Trophoblast cell (in vitro differentiated cells and primary cell): ENCODE measurements at regions not wholly inside any gene's neighbourhood (a gene's known extent, or its start where the extent isn't known, plus 50 kb on each side); places are given as distances from the start of the nearest gene placed in this dataset.

Experiments
- DNase-seq, 2 donors: peaks; one replicate each; pipeline ENCODE4 v3.0.0-alpha.2; 2016
- H2AFZ ChIP-seq: 2 replicates; pipeline ENCODE4 v1.6.1; 2013; ENCODE audit warnings: low read length, moderate library complexity, mild to moderate bottlenecking; ENCODE audit not compliant: insufficient read depth, poor library complexity
- H2AK5ac ChIP-seq: 2 replicates; pipeline ENCODE4 v1.6.1; 2013; ENCODE audit warnings: mild to moderate bottlenecking, low read length
- H2BK120ac ChIP-seq: 2 replicates; pipeline ENCODE4 v1.6.1; 2013; ENCODE audit warnings: low read length, mild to moderate bottlenecking, moderate library complexity; ENCODE audit not compliant: insufficient read depth, poor library complexity
- H2BK12ac ChIP-seq: 2 replicates; pipeline ENCODE4 v1.6.1; 2013; ENCODE audit warnings: mild to moderate bottlenecking, low read length, moderate library complexity
- H2BK5ac ChIP-seq: 2 replicates; pipeline ENCODE4 v1.6.1; 2013; ENCODE audit warnings: low read length, low read depth, moderate library complexity, mild to moderate bottlenecking; ENCODE audit not compliant: poor library complexity
- H3K14ac ChIP-seq: 2 replicates; pipeline ENCODE4 v1.6.1; 2013; ENCODE audit warnings: mild to moderate bottlenecking, low read length
- H3K18ac ChIP-seq: 2 replicates; pipeline ENCODE4 v1.6.1; 2013; ENCODE audit warnings: mild to moderate bottlenecking, low read length
- H3K23ac ChIP-seq: 2 replicates; pipeline ENCODE4 v1.6.1; 2013; ENCODE audit warnings: low read length
- H3K27ac ChIP-seq: 2 replicates; pipeline ENCODE4 v1.5.1; 2013; ENCODE audit warnings: low read depth, mild to moderate bottlenecking, inconsistent platforms, low read length, moderate library complexity
- H3K27me3 ChIP-seq: 2 replicates; pipeline ENCODE4 v1.6.1; 2013; ENCODE audit warnings: inconsistent platforms, mild to moderate bottlenecking, low read length, moderate library complexity; ENCODE audit not compliant: insufficient read depth
- H3K36me3 ChIP-seq, 2 experiments: 1 replicate in 1 of 2; 2 replicates in 1 of 2; pipeline ENCODE4 v1.6.1; 2013; ENCODE audit warnings: low read length in 2 of 2, mild to moderate bottlenecking in 2 of 2, moderate library complexity in 1 of 2; ENCODE audit not compliant: insufficient read depth in 2 of 2, control insufficient read depth in 1 of 2
- H3K4ac ChIP-seq: 2 replicates; pipeline ENCODE4 v1.6.1; 2013; ENCODE audit warnings: low read depth, mild to moderate bottlenecking, low read length, moderate library complexity
- H3K4me1 ChIP-seq, 2 experiments: 1 replicate in 1 of 2; 2 replicates in 1 of 2; pipeline ENCODE4 v1.6.1; 2013; ENCODE audit warnings: low read length in 2 of 2, mild to moderate bottlenecking in 2 of 2, moderate library complexity in 1 of 2; ENCODE audit not compliant: insufficient read depth in 2 of 2, control insufficient read depth in 1 of 2
- H3K4me2 ChIP-seq: 2 replicates; pipeline ENCODE4 v1.6.1; 2013; ENCODE audit warnings: inconsistent platforms, mild to moderate bottlenecking, low read length, moderate library complexity
- H3K4me3 ChIP-seq: 2 replicates; pipeline ENCODE4 v1.5.1; 2013; ENCODE audit warnings: mild to moderate bottlenecking, low read depth, low read length, inconsistent platforms
- H3K79me1 ChIP-seq: one replicate; pipeline ENCODE4 v1.6.1; 2013; ENCODE audit warnings: low read length
- H3K79me2 ChIP-seq: 2 replicates; pipeline ENCODE4 v1.6.1; 2013; ENCODE audit warnings: low read length, mild to moderate bottlenecking; ENCODE audit not compliant: control insufficient read depth, insufficient read depth, poor library complexity
- H3K9ac ChIP-seq: 2 replicates; pipeline ENCODE4 v1.6.1; 2013; ENCODE audit warnings: mild to moderate bottlenecking, low read length
- H3K9me3 ChIP-seq: 2 replicates; pipeline ENCODE4 v1.6.1; 2013; ENCODE audit warnings: low read depth, mild to moderate bottlenecking, control low read depth, inconsistent platforms, low read length; ENCODE audit not compliant: insufficient read depth
- H4K12ac ChIP-seq: 2 replicates; pipeline ENCODE4 v1.6.1; 2013; ENCODE audit warnings: low read depth, mild to moderate bottlenecking, low read length, moderate library complexity
- H4K8ac ChIP-seq: 2 replicates; pipeline ENCODE4 v1.6.1; 2013; ENCODE audit warnings: low read depth, mild to moderate bottlenecking, low read length, moderate library complexity
- H4K91ac ChIP-seq: one replicate; pipeline ENCODE4 v1.6.1; 2013; ENCODE audit warnings: low read depth, mild to moderate bottlenecking, low read length, moderate library complexity
- WGBS: extraction: QIAGEN DNeasy Blood & Tissue Kit; methylation state at CpG from one replicate; pipeline ENCODE4 v1.1.7; 2013; ENCODE audit warnings: missing lambda C conversion rate; ENCODE audit not compliant: insufficient read length, insufficient coverage; ENCODE audit errors: extremely low coverage; 5-methylcytosine and 5-hydroxymethylcytosine counted together

DNA sequence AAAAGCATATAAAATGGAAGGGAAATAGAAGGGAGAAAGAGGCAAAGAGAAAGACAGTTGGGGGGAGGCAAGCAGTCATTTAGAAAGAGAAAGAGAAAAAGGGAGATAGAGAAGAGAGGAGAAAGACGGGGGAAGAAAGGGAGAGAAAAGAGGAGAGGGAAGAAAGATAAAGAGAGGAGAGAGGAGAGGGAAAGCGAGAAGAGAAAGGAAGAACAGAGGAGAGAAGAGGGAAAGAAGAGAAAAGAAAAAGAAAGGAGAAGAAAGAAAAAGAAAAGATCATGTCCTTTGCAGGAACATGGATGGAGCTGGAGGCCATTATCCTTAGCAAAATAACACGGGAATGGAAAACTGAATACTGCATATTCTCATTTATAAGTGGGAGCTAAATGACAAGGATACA is 247.7 kb downstream of the MIAT start:
- H3K18ac ChIP-seq: no peak overlapping the region
- H3K79me1 ChIP-seq: no peaks in the 10 kb centered on the region
- H4K12ac ChIP-seq: no peak overlapping the region
- no peak overlapping the region for H3K4me3 ChIP-seq
- peaks cover 6% of the 10 kb centered on the region for H3K27me3 ChIP-seq
- H3K9me3 ChIP-seq: no peaks in the 10 kb centered on the region
- H3K27ac ChIP-seq: no peak overlapping the region
- no peak overlapping the region for H3K4ac ChIP-seq
- no peak overlapping the region for H3K14ac ChIP-seq
- no peak overlapping the region for H2BK5ac ChIP-seq
- no peak overlapping the region for H3K9ac ChIP-seq
- no peak for DNase-seq
- no peak overlapping the region for H2BK120ac ChIP-seq
- H4K91ac ChIP-seq: no peak overlapping the region
- no peak overlapping the region for H2AK5ac ChIP-seq
- WGBS: 80% methylated on average over 1 of the region's 3 CpGs
- H2AFZ ChIP-seq: no peak overlapping the region
- H4K8ac ChIP-seq: no peak overlapping the region
- no peak overlapping the region for H3K23ac ChIP-seq
- no peaks in the 10 kb centered on the region for H3K79me2 ChIP-seq
- H3K36me3 ChIP-seq: no peaks in the 10 kb centered on the region
- H3K4me2 ChIP-seq: no peak overlapping the region
- peaks cover 0 to 4% of the 10 kb centered on the region in 2 experiments for H3K4me1 ChIP-seq
- no peak overlapping the region for H2BK12ac ChIP-seq

DNA sequence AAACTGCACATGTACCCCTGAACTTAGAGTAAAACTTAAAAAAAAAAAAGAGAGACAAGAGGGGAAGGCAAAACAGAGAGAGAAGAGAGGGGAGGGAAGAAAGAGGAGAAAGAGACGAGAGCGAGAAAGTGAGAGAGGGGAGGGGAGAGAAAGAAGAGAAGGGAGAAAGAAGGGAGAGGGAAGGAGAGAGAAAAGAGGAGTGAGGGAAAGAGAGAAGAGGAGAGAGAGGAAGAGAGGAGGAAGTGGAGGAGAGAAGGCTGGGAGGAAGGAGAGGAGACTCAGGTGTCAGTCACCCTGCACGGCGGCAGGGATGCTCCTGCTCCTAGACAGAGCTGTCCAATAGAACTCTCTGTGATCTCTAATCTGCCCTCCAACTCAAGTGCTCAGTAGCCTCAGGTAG is 248.3 kb downstream of the MIAT start:
- no peak overlapping the region for H4K8ac ChIP-seq
- H2BK5ac ChIP-seq: no peak overlapping the region
- no peak overlapping the region for H3K14ac ChIP-seq
- H4K91ac ChIP-seq: no peak overlapping the region
- no peak overlapping the region for H2BK120ac ChIP-seq
- no peaks in the 10 kb centered on the region for H3K79me2 ChIP-seq
- no peak overlapping the region for H3K27ac ChIP-seq
- H3K4ac ChIP-seq: no peak overlapping the region
- H3K27me3 ChIP-seq: peaks cover 6% of the 10 kb centered on the region
- no peak overlapping the region for H4K12ac ChIP-seq
- H3K4me1 ChIP-seq: peaks cover 0 to 4% of the 10 kb centered on the region in 2 experiments
- no peak overlapping the region for H3K23ac ChIP-seq
- no peak overlapping the region for H3K9ac ChIP-seq
- no CpG with 5 or more reads among the region's 4 CpGs for WGBS
- no peak overlapping the region for H2AFZ ChIP-seq
- no peak for DNase-seq
- H3K36me3 ChIP-seq: no peaks in the 10 kb centered on the region
- H3K4me3 ChIP-seq: no peak overlapping the region
- H3K18ac ChIP-seq: no peak overlapping the region
- no peaks in the 10 kb centered on the region for H3K9me3 ChIP-seq
- H2AK5ac ChIP-seq: no peak overlapping the region
- H2BK12ac ChIP-seq: no peak overlapping the region
- no peak overlapping the region for H3K4me2 ChIP-seq
- no peaks in the 10 kb centered on the region for H3K79me1 ChIP-seq

DNA sequence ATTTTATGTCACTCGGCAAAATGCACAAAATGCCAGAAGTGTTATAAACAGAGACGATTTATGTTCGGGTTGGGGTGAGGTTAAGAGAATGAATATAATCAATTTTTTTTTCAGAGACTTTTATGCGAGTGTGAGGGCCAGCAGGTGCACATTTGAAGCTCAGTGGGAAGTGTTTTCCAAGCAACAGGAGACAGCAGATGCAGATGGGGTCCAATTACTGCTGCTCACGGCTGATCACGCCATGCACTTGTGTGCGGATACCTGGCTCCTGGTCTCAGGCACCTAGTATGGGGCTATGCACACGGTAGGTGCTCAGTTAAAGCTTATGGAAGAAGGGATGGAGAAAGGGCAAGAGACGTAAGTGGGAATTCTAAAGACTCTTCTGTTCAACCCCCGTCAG is 249.1 kb downstream of the MIAT start:
- Histone ChIP-seq H4K8ac (no peak overlapping the region), H3K18ac (no peak overlapping the region), H3K14ac (no peak overlapping the region), H2AK5ac (no peak overlapping the region), H3K79me2 (no peaks in the 10 kb centered on the region), H4K12ac (no peak overlapping the region), H2BK120ac (no peak overlapping the region), H3K36me3 (no peaks in the 10 kb centered on the region), H3K9me3 (no peaks in the 10 kb centered on the region), H3K4ac (no peak overlapping the region), H2BK12ac (no peak overlapping the region), H3K79me1 (no peaks in the 10 kb centered on the region), H2AFZ (no peak overlapping the region), H3K27me3 (peaks cover 6% of the 10 kb centered on the region), H4K91ac (no peak overlapping the region), H2BK5ac (no peak overlapping the region), H3K9ac (no peak overlapping the region), H3K27ac (no peak overlapping the region), H3K4me2 (no peak overlapping the region), H3K4me3 (no peak overlapping the region), H3K23ac (no peak overlapping the region), H3K4me1 (peaks cover 0 to 1% of the 10 kb centered on the region in 2 experiments)
- 100% methylated on average over 2 of the region's 10 CpGs for WGBS
- no peak for DNase-seq

- Histone ChIP-seq H2AFZ (no peak overlapping the region), H2BK120ac (no peak overlapping the region), H3K27me3 (peaks cover 6% of the 10 kb centered on the region), H3K18ac (no peak overlapping the region), H3K9ac (no peak overlapping the region), H3K4me3 (no peak overlapping the region), H3K14ac (no peak overlapping the region), H3K27ac (no peak overlapping the region), H3K36me3 (no peaks in the 10 kb centered on the region), H3K4me2 (no peak overlapping the region), H2BK12ac (no peak overlapping the region), H4K12ac (no peak overlapping the region), H2BK5ac (no peak overlapping the region), H3K9me3 (no peaks in the 10 kb centered on the region), H3K79me2 (no peaks in the 10 kb centered on the region), H3K23ac (no peak overlapping the region), H2AK5ac (no peak overlapping the region), H4K8ac (no peak overlapping the region), H4K91ac (no peak overlapping the region), H3K4me1 (no peaks in the 10 kb centered on the region), H3K4ac (no peak overlapping the region), H3K79me1 (no peaks in the 10 kb centered on the region)
- WGBS: no CpG with 5 or more reads among the region's 2 CpGs
- no peak for DNase-seq
Measured at GRCh38 chr22:26907366-26907765, 250.0 kb downstream of the MIAT start.
